GM23248 (cell line): ENCODE measurements at regions not wholly inside any gene's neighbourhood (a gene's known extent, or its start where the extent isn't known, plus 50 kb on each side); places are given as distances from the start of the nearest gene placed in this dataset.
A peak's percentile ranks its signal among the peaks of the same experiment; 100 is the strongest.

Experiments
- DNase-seq: peaks from one replicate; pipeline ENCODE4 v3.0.0-alpha.2; 2015
- H2AFZ ChIP-seq: fragments of 200-600 bp; sonication (generic); 2 replicates; pipeline ENCODE4 v1.6.1; 2016; ENCODE audit warnings: antibody characterized with exemption
- H3F3A ChIP-seq: fragments of 200-600 bp; sonication (generic); 2 replicates; pipeline ENCODE4 v1.6.1; 2016; ENCODE audit warnings: mild to moderate bottlenecking, antibody characterized with exemption, mixed run types; ENCODE audit not compliant: insufficient read depth
- H3K27ac ChIP-seq: fragments of 200-600 bp; sonication (generic); 2 replicates; pipeline ENCODE4 v1.5.1; 2016; ENCODE audit warnings: mild to moderate bottlenecking
- H3K27me3 ChIP-seq: fragments of 200-600 bp; sonication (generic); replicated peaks from 2 replicates; pipeline ENCODE4 v1.6.1; 2016; ENCODE audit warnings: mild to moderate bottlenecking; ENCODE audit not compliant: insufficient read depth
- H3K36me3 ChIP-seq: fragments of 200-600 bp; sonication (generic); 2 replicates; pipeline ENCODE4 v1.6.1; 2016; ENCODE audit warnings: low read depth, mild to moderate bottlenecking
- H3K4me1 ChIP-seq: fragments of 200-600 bp; sonication (generic); 2 replicates; pipeline ENCODE4 v1.6.1; 2016; ENCODE audit warnings: mild to moderate bottlenecking; ENCODE audit not compliant: insufficient read depth
- H3K4me2 ChIP-seq: fragments of 200-600 bp; sonication (generic); one replicate; pipeline ENCODE4 v1.6.1; 2016; ENCODE audit warnings: mild to moderate bottlenecking; ENCODE audit not compliant: unreplicated experiment
- H3K4me3 ChIP-seq: fragments of 200-600 bp; sonication (generic); 2 replicates; pipeline ENCODE4 v1.5.1; 2016; ENCODE audit warnings: mild to moderate bottlenecking
- H3K79me2 ChIP-seq: fragments of 200-600 bp; sonication (generic); 2 replicates; pipeline ENCODE4 v1.6.1; 2016; ENCODE audit warnings: mild to moderate bottlenecking; ENCODE audit not compliant: insufficient read depth
- H3K9ac ChIP-seq: fragments of 200-600 bp; sonication (generic); 2 replicates; pipeline ENCODE4 v1.6.1; 2016; ENCODE audit warnings: mild to moderate bottlenecking
- H3K9me2 ChIP-seq: fragments of 200-600 bp; sonication (generic); 2 replicates; pipeline ENCODE4 v1.6.1; 2016; ENCODE audit warnings: mixed run types, mild to moderate bottlenecking, moderate library complexity; ENCODE audit not compliant: insufficient read depth
- H3K9me3 ChIP-seq: fragments of 200-600 bp; sonication (generic); one replicate; pipeline ENCODE4 v1.6.1; 2017; ENCODE audit warnings: low read depth
- H4K20me1 ChIP-seq: fragments of 200-600 bp; sonication (generic); 2 replicates; pipeline ENCODE4 v1.6.0; 2016; ENCODE audit not compliant: insufficient read depth
- EZH2 ChIP-seq: fragments of 200-600 bp; sonication (generic); IDR thresholded peaks from 2 replicates; pipeline ENCODE4 v1.6.1; 2018; ENCODE audit warnings: antibody characterized with exemption, mild to moderate bottlenecking; ENCODE audit not compliant: insufficient read depth, poor library complexity, severe bottlenecking
- EZH2phosphoT487 ChIP-seq: fragments of 200-600 bp; sonication (generic); IDR thresholded peaks from 2 replicates; pipeline ENCODE4 v1.6.1; 2018; ENCODE audit warnings: antibody characterized with exemption, moderate library complexity, mild to moderate bottlenecking, low read depth; ENCODE audit not compliant: insufficient read depth
- WGBS, 2 experiments: methylation state at CpG; one replicate each; pipeline ENCODE4 v1.1.6; 2015 to 2017; ENCODE audit warnings: low lambda C conversion rate in 2 of 2, low coverage in 1 of 2; ENCODE audit errors: missing lambda C conversion rate in 2 of 2; 5-methylcytosine and 5-hydroxymethylcytosine counted together
- in situ Hi-C: fragments of 300-500 bp; cut with MboI; formaldehyde crosslinking; loops from 2 replicates; pipeline ENCODE4 v1.15.0; 2020

DNA sequence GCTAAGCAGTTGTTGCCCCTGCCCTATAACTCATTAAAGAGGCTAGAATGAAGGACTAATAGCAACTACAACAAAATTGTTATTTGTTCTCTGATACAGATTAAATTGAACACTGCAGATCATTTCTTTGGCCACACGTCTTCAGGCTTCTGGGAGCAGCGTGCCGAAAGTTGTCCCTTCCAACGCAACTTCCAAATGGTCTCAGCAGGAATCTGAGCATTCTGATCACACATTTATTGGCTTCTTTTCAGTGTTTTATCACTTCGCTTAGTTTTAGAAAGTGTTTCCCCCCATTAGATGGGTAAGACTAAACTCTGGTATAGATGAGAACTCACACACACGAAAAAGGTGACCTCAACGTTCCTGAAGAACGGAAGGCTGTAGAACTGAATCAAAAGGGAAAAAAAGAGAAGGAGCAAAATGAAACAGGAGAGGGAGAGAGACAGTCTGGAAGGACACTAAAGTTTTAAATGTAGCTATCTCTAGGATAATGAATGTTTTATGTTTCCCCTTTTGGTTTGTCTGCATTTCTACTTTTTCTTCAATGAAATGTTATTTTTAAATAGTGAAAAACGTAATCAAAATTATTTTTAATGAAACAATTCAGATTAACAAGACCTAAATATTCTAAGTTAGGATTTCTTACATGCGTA, 336.5 kb downstream of the RRAGC start:
- H3K79me2 ChIP-seq, result no peaks in the 10 kb centered on the region
- no peaks in the 10 kb centered on the region for H3K36me3 ChIP-seq
- no peak overlapping the region for H3K4me2 ChIP-seq
- in situ Hi-C loops, result no loop called here
- H2AFZ ChIP-seq, result 0 out of 2 replicates have a peak overlapping the region, but pooled peaks have one; percentile 24
- WGBS, 2 experiments, result 30% methylated on average over 10 of the region's 10 CpGs
- no peaks in the 10 kb centered on the region for H3F3A ChIP-seq
- no peak overlapping the region for H3K4me3 ChIP-seq
- H4K20me1 ChIP-seq, result no peaks in the 10 kb centered on the region
- DNase-seq, result no peak
- H3K9ac ChIP-seq, result no peak overlapping the region
- H3K27me3 ChIP-seq, result 0 out of 2 replicates have a peak, but pooled peaks cover 8% of the 10 kb centered on the region
- no peaks in the 10 kb centered on the region for H3K9me3 ChIP-seq
- no peak for TF ChIP-seq EZH2phosphoT487
- TF ChIP-seq EZH2, result no peak
- H3K4me1 ChIP-seq, result no peaks in the 10 kb centered on the region
- no peaks in the 10 kb centered on the region for H3K9me2 ChIP-seq
- no peak overlapping the region for H3K27ac ChIP-seq

DNA sequence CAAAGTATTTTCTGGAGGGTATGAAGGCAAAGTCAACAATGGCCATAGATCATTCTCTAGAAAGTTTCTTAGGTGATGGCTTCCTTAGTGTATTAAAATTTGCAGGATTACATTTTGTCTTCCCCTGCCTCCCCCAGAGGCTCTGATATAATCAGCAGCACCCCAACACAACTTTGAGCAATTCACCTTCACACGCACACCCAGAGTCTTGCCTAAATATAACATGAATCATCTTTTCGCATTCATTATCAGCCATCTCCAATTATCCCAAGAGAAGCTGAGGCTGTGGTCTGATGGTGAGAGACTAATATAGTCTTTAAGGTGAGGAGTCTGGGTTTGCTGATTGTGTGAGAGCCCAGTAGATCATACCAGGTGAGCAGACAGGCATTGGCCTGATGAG, 343.0 kb downstream of the RRAGC start:
- Histone ChIP-seq H3K4me3 (no peak overlapping the region), H3K4me1 (no peaks in the 10 kb centered on the region), H3K9me2 (no peaks in the 10 kb centered on the region), H3K27ac (no peak overlapping the region), H3K4me2 (no peak overlapping the region), H4K20me1 (no peaks in the 10 kb centered on the region), H3K27me3 (0 out of 2 replicates have a peak, but pooled peaks cover 5% of the 10 kb centered on the region), H3K9ac (no peak overlapping the region), H3K9me3 (no peaks in the 10 kb centered on the region), H2AFZ (no peak overlapping the region), H3F3A (no peaks in the 10 kb centered on the region), H3K36me3 (no peaks in the 10 kb centered on the region), H3K79me2 (no peaks in the 10 kb centered on the region)
- 58 to 67% methylated on average over 2 of the region's 2 CpGs for WGBS, 2 experiments
- in situ Hi-C loops, result no loop called here
- TF ChIP-seq EZH2, result no peak
- TF ChIP-seq EZH2phosphoT487, result no peak
- DNase-seq, result no peak

DNA sequence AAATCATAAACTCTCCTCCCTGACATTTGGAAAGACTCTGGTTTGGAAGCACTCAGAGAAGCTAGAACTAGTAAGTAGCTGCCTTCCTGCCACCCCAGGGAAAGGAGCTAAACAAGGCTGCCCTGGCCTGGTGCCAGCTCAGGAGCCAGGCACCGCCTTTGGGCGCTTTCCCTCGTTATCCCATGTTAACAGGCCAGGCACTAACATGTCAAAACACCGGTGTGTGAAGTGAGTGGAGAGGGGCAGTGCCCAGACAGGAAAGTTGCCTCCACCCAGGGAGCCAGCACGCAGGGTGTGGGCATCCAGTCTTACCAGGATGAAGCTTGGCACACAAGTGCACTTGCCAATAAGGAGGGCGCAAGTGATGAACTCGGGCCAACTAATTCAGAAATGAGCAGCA, 346.8 kb downstream of the RRAGC start:
- Histone ChIP-seq H2AFZ (no peak overlapping the region), H3K36me3 (no peaks in the 10 kb centered on the region), H3K4me2 (no peak overlapping the region), H3K4me1 (no peaks in the 10 kb centered on the region), H3K9me2 (no peaks in the 10 kb centered on the region), H4K20me1 (no peaks in the 10 kb centered on the region), H3K79me2 (no peaks in the 10 kb centered on the region), H3K4me3 (no peak overlapping the region), H3K27me3 (no peaks in the 10 kb centered on the region), H3K27ac (no peak overlapping the region), H3K9me3 (no peaks in the 10 kb centered on the region), H3F3A (no peaks in the 10 kb centered on the region), H3K9ac (no peak overlapping the region)
- in situ Hi-C loops, result no loop called here
- no peak for DNase-seq
- TF ChIP-seq EZH2 (no peak), EZH2phosphoT487 (no peak)
- 21 to 24% methylated on average over 7 of the region's 7 CpGs for WGBS, 2 experiments

DNA sequence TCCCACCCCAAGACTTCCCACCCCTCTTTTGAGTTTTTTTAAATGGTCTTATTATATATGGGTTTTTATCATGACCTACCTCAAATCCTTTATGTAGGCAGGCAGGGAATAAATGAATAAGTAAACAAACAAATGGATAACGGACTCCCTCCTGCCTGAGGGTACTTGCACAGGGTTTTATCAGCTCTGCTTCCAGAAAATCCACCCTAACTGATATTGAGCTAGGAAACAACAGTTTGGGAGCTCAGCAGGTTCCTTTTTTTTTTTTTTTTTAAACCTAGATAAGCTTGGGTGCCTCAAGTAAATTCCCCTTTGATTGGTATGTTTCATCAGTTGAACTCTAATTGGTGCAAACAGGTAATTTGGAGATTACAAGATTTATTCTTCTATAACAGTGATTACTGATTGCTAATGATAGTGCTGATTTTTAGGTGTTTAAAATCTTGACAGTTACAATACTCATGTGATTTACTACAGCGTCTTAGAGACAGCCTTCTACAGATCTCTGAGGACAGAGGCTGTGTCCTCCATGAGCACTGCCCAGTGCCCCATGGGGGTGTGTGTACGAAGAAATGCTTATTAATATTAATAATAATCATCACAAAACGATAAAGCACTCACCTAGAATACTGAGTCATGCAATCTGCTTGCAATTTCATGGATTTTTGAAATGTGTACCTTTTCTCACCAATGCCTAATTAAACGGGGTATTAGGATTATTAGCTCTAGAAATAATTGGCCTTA, 347.4 kb downstream of the RRAGC start:
- no peak overlapping the region for H3K4me2 ChIP-seq
- H4K20me1 ChIP-seq, result no peaks in the 10 kb centered on the region
- H3K9ac ChIP-seq, result no peak overlapping the region
- 8 to 14% methylated on average over 5 of the region's 5 CpGs for WGBS, 2 experiments
- H2AFZ ChIP-seq, result no peak overlapping the region
- H3F3A ChIP-seq, result no peaks in the 10 kb centered on the region
- TF ChIP-seq EZH2, result no peak
- no peak for TF ChIP-seq EZH2phosphoT487
- H3K27ac ChIP-seq, result no peak overlapping the region
- no peaks in the 10 kb centered on the region for H3K9me3 ChIP-seq
- H3K79me2 ChIP-seq, result no peaks in the 10 kb centered on the region
- DNase-seq, result no peak
- no peaks in the 10 kb centered on the region for H3K36me3 ChIP-seq
- no peaks in the 10 kb centered on the region; the same call in 1 of the 2 replicates for H3K27me3 ChIP-seq
- no peaks in the 10 kb centered on the region for H3K4me1 ChIP-seq
- H3K9me2 ChIP-seq, result no peaks in the 10 kb centered on the region
- in situ Hi-C loops, result no loop called here
- no peak overlapping the region for H3K4me3 ChIP-seq
